Astrocyte of the spinal cord (primary cell): ENCODE measurements at regions not wholly inside any gene's neighbourhood (a gene's known extent, or its start where the extent isn't known, plus 50 kb on each side); places are given as distances from the start of the nearest gene placed in this dataset.
"Not testable (repeated sequence)": the region's sequence is repeated elsewhere in the genome, so short reads cannot be mapped to it uniquely, and the experiment has no call there.

ENCODE experiments used
- DNase-seq: peaks from one replicate; pipeline ENCODE4 v3.0.0; 2011; ENCODE audit warnings: low read depth, low spot score
- H3K4me3 ChIP-seq: 2 replicates; pipeline ENCODE4 v1.5.1; 2011; ENCODE audit warnings: low read depth, mild to moderate bottlenecking, low read length, moderate library complexity
- CTCF ChIP-seq: IDR thresholded peaks from 2 replicates; pipeline ENCODE4 v1.5.1; 2012; ENCODE audit warnings: low read depth, mild to moderate bottlenecking, low read length, inconsistent platforms
- in situ Hi-C: cut with HindIII; loops from 2 replicates; pipeline ENCODE4 v1.10.0; 2017; ENCODE audit warnings: low sequenced_read_pairs

- no peak for TF ChIP-seq CTCF
- in situ Hi-C loops = no loop called here
- DNase-seq = no peak
- no peak overlapping the region for H3K4me3 ChIP-seq
Observed at GRCh38 chr11:101226617-101227016, 97.0 kb upstream of the PGR start.

GRCh38 chr11:101224221-101224620, 94.6 kb upstream of the PGR start:
- in situ Hi-C loops = no loop called here
- no peak overlapping the region for H3K4me3 ChIP-seq
- no peak for DNase-seq
- TF ChIP-seq CTCF = no peak

GRCh38 chr11:101218091-101218490, 88.5 kb upstream of the PGR start:
- H3K4me3 ChIP-seq, in situ Hi-C loops, DNase-seq: not testable (repeated sequence)

- in situ Hi-C loops, DNase-seq, H3K4me3 ChIP-seq: not testable (repeated sequence)
Observed at GRCh38 chr11:101216091-101216490, 86.5 kb upstream of the PGR start.

DNA sequence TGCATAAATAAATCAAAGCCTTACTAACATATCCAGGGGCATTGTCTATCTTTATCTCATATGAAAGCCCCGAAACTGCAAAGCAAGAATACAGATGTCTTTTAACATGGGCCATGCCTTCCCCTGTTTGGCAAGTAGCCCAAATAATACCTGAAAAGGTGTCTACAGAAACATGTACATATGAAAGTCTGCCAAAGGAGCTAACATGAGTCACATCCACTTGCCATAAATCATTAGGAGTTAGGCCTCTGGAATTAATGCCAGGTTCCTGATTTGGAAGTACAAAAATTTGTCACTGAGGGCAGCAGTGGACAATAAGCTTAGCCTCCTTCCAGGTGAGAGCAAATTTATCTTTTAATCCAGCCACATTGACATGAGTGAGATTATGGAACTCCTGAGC, 85.5 kb upstream of the PGR start:
- TF ChIP-seq CTCF = no peak
- H3K4me3 ChIP-seq = no peak overlapping the region
- in situ Hi-C loops = no loop called here
- no peak for DNase-seq

- DNase-seq = peak; percentile 0
- TF ChIP-seq CTCF = no peak
- in situ Hi-C loops = no loop called here
Observed at GRCh38 chr11:101211407-101211975, 81.9 kb upstream of the PGR start.

DNA sequence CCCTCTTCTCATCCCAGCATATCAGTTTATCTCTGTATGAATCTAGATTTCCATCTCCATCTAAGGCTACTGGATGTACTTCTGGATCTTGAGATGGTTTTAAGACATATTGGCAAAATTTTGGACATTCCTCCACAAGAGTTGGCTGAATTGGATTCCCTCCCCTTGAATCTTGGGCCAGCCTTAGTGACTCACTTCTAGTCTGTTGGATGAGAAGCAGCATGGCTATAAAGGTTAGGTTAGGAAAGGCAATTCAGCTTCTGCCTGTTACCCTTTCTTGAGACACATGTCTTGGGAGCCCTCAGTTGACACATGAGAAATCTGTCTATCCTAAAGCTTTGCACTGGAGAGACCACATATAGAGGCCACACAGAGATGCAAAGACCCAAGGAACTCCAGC, 73.0 kb upstream of the PGR start:
- in situ Hi-C loops = no loop called here
- TF ChIP-seq CTCF = no peak
- no peak overlapping the region for H3K4me3 ChIP-seq
- no peak for DNase-seq

More at GRCh38 chr11:101211407-101211975, 81.9 kb upstream of the PGR start:
- H3K4me3 ChIP-seq = no peak overlapping the region

- DNase-seq = no peak
- H3K4me3 ChIP-seq = no peak overlapping the region
- in situ Hi-C loops = no loop called here
- TF ChIP-seq CTCF = no peak
Observed at GRCh38 chr11:101199416-101199815, 69.8 kb upstream of the PGR start.
